Activated CD4-positive, alpha-beta T cell treated with anti-CD3 and anti-CD28 coated beads for 36 hours (primary cell): ENCODE measurements at regions not wholly inside any gene's neighbourhood (a gene's known extent, or its start where the extent isn't known, plus 50 kb on each side); places are given as distances from the start of the nearest gene placed in this dataset.
"Not testable (repeated sequence)": the region's sequence is repeated elsewhere in the genome, so short reads cannot be mapped to it uniquely, and the experiment has no call there.

Experiments
- ATAC-seq: fragments of 200-7000 bp; cut with Tn5 transposase; one replicate; pipeline ENCODE4 v1.10.0; 2021; ENCODE audit warnings: mild to moderate bottlenecking, moderate library complexity
- CTCF ChIA-PET: fragments of 350-600 bp; sonication (Branson Sonifier 250); formaldehyde crosslinking; loops from one replicate; lab custom pipeline; 2021; ENCODE audit warnings: antibody characterized with exemption; lab: Charles Lee
- POLR2A ChIA-PET: fragments of 350-600 bp; sonication (Branson Sonifier 250); formaldehyde crosslinking; loops from one replicate; lab custom pipeline; 2021; ENCODE audit warnings: antibody characterized with exemption, inconsistent platforms; lab: Charles Lee
- DNase-seq: peaks from one replicate; pipeline ENCODE4 v3.0.0-alpha.2; 2020
- H3K27ac Mint-ChIP-seq: one replicate; pipeline ENCODE4 v1.8.0; 2021; ENCODE audit warnings: mixed read lengths
- H3K27me3 Mint-ChIP-seq: one replicate; pipeline ENCODE4 v1.8.0; 2021; ENCODE audit warnings: mixed read lengths
- H3K36me3 Mint-ChIP-seq: one replicate; pipeline ENCODE4 v1.8.0; 2021; ENCODE audit warnings: low read depth, mixed read lengths
- H3K4me1 Mint-ChIP-seq: one replicate; pipeline ENCODE4 v1.8.0; 2021; ENCODE audit warnings: mixed read lengths
- H3K4me3 Mint-ChIP-seq: one replicate; pipeline ENCODE4 v1.8.0; 2021; ENCODE audit warnings: mild to moderate bottlenecking, moderate library complexity, mixed read lengths
- H3K9me3 Mint-ChIP-seq: one replicate; pipeline ENCODE4 v1.8.0; 2021; ENCODE audit warnings: low read depth, mixed read lengths
- intact Hi-C, 2 experiments: fragments of 100-400 bp; cut with DNase I in 1 of 2; cut with micrococcal nuclease in 1 of 2; formaldehyde crosslinking; loops; one replicate each; pipeline versions ENCODE4 v1.14.2 to v1.15.1; 2022 to 2024; cut with DNase I, micrococcal nuclease

DNA sequence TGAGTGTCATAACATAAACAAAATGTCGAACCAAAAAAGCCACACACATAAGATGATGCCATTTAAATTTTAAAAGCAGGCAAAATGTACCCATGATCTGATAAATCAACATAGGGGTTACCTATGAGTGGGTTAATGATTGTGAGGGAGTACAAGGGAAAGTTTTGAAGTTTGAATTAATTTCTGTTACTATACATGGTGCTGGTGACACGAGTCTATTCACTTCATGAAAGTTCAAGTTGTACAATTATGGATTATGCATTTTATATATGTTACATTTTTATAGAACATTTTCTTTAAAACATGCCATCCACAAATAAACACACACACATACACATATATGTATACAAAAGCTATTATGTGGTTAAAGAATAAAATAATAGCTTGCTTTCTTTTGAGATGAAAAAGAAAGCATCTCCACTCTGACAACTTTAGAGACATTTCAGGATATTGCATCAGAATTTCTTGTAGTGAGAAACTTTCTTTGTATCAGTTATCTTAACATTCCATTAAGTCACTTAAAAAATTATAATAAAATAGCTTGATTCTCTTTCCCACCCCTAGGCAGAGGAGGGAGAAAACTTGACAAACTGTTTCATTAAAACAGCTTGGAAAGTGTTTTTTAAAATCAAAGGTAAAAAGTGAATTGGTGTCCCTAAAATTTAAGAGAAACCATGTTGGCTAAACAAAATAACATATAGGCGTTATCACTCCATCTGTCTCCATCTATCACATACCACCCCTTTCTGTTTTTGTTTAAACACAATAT lies 891.8 kb upstream of the NDST4 start:
- ChIA-PET POLR2A (no interaction called here), CTCF (no interaction called here)
- DNase-seq = no peak
- intact Hi-C loops = no loop called here
- no peak overlapping the region for H3K4me3 Mint-ChIP-seq
- ATAC-seq = no peak
- no peaks in the 10 kb centered on the region for H3K27me3 Mint-ChIP-seq
- no peaks in the 10 kb centered on the region for H3K9me3 Mint-ChIP-seq
- no peaks in the 10 kb centered on the region for H3K36me3 Mint-ChIP-seq
- H3K27ac Mint-ChIP-seq = peak overlapping the region; percentile 66
- no peaks in the 10 kb centered on the region for H3K4me1 Mint-ChIP-seq

DNA sequence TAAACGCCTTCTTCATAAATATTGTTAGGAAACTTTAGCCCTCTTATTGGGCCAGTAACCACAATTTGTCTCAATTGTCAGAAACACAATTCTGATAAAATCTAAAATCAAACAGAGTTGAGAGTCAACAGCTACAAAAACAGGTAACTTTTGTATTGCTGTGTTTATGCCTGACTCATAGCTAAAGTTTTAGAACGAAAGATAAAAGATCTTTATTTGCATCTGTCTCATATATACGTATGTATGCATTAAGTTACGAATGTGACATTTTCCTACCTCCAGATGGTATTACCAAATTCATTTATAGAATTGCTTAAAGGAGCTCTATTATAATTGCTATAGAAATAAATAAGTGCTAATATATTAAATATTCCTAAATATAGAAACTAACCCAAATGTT lies 887.9 kb upstream of the NDST4 start:
- H3K4me3 Mint-ChIP-seq = no peak overlapping the region
- ChIA-PET CTCF (no interaction called here), POLR2A (no interaction called here)
- no peak overlapping the region for H3K27ac Mint-ChIP-seq
- ATAC-seq (no peak), DNase-seq (no peak)
- no peaks in the 10 kb centered on the region for H3K4me1 Mint-ChIP-seq
- H3K9me3 Mint-ChIP-seq = no peaks in the 10 kb centered on the region
- H3K36me3 Mint-ChIP-seq = no peaks in the 10 kb centered on the region
- intact Hi-C loops = no loop called here
- no peaks in the 10 kb centered on the region for H3K27me3 Mint-ChIP-seq

DNA sequence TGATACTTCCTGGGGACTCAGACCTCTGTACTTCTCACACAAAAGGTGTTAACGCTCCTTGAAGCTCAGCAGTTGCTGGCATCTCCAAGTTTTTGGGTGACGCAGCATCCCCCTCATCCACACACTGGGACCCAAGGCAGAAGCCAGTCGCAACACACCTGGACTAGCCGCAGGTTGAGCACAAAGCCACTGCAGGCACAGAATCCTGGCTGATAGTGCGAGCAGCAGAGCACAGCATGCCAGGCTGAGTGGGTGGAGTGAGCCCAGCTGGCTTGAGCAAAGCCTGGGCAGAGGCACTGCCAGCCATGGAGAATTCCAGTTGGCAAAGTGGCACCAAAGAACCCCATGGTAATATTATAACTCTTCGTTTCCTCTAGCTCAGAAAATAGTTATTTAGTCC lies 873.2 kb upstream of the NDST4 start:
- DNase-seq (no peak), ATAC-seq (no peak)
- no peaks in the 10 kb centered on the region for H3K9me3 Mint-ChIP-seq
- CTCF ChIA-PET = no interaction called here
- POLR2A ChIA-PET = no interaction called here
- intact Hi-C loops = no loop called here
- no peak overlapping the region for H3K27ac Mint-ChIP-seq
- H3K4me1 Mint-ChIP-seq = no peaks in the 10 kb centered on the region
- H3K4me3 Mint-ChIP-seq = no peak overlapping the region
- no peaks in the 10 kb centered on the region for H3K27me3 Mint-ChIP-seq
- H3K36me3 Mint-ChIP-seq = no peaks in the 10 kb centered on the region

DNA sequence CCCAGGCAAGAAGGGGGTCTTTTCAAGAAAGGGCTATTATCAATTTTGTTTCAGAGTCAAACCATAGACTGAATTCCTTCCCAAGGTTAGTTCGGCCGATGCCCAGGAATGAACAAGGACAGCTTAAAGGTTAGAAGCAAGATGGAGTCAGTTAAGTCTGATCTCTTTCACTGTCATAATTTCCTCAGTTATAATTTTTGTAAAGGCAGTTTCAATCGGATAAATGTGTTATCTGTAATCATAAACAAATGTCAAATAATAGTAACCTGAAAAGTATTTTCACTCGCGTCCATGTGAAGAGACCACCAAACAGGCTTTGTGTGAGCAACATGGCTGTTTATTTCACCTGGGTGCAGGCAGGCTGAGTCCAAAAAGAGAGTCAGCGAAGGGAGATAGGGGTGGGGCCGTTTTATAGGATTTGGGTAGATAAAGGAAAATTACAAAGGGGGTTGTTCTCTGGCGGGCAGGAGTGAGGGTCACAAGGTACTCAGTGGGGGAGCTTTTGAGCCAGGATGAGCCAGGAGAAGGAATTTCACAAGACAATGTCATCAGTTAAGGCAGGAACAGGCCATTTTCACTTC lies 862.1 kb upstream of the NDST4 start:
- H3K9me3 Mint-ChIP-seq, CTCF ChIA-PET, H3K4me3 Mint-ChIP-seq, ATAC-seq, H3K4me1 Mint-ChIP-seq, H3K36me3 Mint-ChIP-seq, H3K27ac Mint-ChIP-seq, H3K27me3 Mint-ChIP-seq, DNase-seq, POLR2A ChIA-PET, intact Hi-C loops: not testable (repeated sequence)

DNA sequence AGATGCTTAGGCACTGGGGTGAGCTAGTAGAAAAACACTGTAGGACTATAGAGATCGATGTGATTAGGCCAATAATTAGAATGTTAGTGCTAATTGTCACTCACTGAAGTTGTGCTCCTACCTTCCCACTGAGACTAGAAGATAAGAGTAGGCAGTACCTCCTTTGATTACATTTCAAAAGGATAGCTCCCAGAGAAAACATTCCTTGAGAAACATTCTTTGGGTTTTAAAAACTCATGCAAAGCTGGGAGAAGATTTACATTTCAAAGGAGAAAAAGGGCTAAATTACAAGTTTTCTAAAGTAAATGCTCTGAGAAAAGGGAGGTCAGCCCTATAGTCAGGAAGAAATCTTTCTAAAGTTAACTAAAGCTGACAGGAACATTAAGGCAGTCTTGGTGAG lies 860.3 kb upstream of the NDST4 start:
- DNase-seq (no peak), ATAC-seq (no peak)
- H3K9me3 Mint-ChIP-seq = no peaks in the 10 kb centered on the region
- no peaks in the 10 kb centered on the region for H3K27me3 Mint-ChIP-seq
- H3K27ac Mint-ChIP-seq = no peak overlapping the region
- H3K36me3 Mint-ChIP-seq = no peaks in the 10 kb centered on the region
- H3K4me1 Mint-ChIP-seq = no peaks in the 10 kb centered on the region
- intact Hi-C loops = no loop called here
- H3K4me3 Mint-ChIP-seq = no peak overlapping the region
- POLR2A ChIA-PET = no interaction called here
- CTCF ChIA-PET = no interaction called here

DNA sequence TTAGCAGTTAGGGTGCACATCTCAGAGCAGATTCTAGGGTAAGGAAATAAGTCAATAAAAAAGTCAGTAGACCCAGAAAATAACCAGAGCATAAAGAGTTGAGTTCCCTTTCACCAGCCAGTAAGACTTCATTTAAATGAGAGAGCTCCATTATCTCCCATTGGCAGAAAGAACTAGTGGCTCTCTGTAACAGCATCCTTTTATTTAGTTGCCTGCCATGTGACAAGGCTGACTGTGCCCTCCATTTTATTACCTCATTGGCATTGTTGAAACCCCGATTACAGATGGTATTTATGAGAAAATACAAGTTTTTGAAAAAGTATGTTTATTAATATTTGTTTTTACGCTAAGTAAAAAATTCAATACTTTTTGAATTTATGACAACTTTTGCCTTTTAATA lies 859.5 kb upstream of the NDST4 start:
- POLR2A ChIA-PET = no interaction called here
- CTCF ChIA-PET = no interaction called here
- Mint-ChIP-seq H3K9me3 (no peaks in the 10 kb centered on the region), H3K27ac (no peak overlapping the region), H3K27me3 (no peaks in the 10 kb centered on the region), H3K4me1 (no peaks in the 10 kb centered on the region), H3K36me3 (no peaks in the 10 kb centered on the region), H3K4me3 (no peak overlapping the region)
- intact Hi-C loops = no loop called here
- no peak for ATAC-seq
- DNase-seq = no peak

DNA sequence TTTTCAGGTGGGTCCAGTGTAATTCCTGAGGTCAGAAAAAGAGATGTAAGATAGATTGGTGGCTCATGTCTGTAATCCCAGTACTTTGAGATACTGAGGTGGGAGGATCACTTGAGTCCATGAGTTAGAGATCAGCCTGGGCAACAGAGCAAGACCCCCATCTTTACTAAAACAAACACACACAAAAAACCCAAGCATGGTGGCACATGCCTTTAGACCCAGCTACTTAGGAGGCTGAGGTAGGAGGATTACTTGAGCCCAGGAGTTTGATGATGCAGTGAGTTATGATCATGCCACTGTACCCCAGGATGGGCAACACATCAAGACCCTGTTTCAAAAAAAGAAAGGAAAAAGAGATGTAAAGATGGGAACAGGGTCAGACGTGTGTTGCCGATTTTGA lies 857.4 kb upstream of the NDST4 start:
- POLR2A ChIA-PET = no interaction called here
- CTCF ChIA-PET = no interaction called here
- Mint-ChIP-seq H3K9me3 (no peaks in the 10 kb centered on the region), H3K4me1 (no peaks in the 10 kb centered on the region), H3K4me3 (no peak overlapping the region), H3K27me3 (no peaks in the 10 kb centered on the region), H3K27ac (no peak overlapping the region), H3K36me3 (no peaks in the 10 kb centered on the region)
- ATAC-seq (no peak), DNase-seq (no peak)
- intact Hi-C loops = no loop called here

DNA sequence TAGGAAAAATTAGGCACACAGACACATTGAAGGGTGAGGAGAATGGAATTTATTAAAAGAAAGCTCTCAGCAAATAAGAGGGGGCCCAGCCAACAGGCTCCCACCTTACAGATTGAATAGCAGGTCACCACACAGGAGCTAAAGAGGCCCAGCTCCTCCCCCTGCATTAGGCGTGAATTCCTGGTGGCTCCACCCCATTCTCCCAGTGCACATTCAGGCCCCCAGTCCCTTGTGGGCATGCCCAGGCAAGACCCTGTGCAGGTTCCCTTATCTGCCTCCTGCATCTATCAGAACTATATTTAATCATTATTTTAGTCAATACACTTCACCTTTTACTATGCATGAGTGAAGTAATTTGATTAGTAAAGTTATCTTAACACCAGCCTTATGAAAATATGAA lies 856.3 kb upstream of the NDST4 start:
- Mint-ChIP-seq H3K36me3 (no peaks in the 10 kb centered on the region), H3K4me1 (no peaks in the 10 kb centered on the region), H3K4me3 (no peak overlapping the region), H3K27me3 (no peaks in the 10 kb centered on the region), H3K9me3 (no peaks in the 10 kb centered on the region), H3K27ac (no peak overlapping the region)
- intact Hi-C loops = no loop called here
- DNase-seq (no peak), ATAC-seq (no peak)
- ChIA-PET POLR2A (no interaction called here), CTCF (no interaction called here)

DNA sequence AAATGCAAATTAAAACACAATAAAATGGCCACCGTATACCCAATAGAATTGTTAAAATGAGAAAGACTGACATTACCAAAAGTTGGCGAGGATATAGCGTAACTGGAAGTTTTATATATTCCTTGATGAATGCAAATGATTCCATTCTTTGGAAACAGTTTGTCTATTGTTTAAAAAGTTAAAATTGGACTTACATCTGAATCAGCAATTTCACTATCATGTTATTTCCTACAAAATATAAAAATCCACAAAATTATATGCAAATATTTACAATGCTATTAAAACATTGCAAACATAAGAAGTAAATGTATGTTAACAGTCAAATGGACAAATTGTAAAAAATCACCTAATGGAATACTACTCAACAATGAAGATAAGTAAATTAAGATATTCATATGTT lies 852.2 kb upstream of the NDST4 start:
- no peak for ATAC-seq
- DNase-seq = no peak
- no peaks in the 10 kb centered on the region for H3K4me1 Mint-ChIP-seq

DNA sequence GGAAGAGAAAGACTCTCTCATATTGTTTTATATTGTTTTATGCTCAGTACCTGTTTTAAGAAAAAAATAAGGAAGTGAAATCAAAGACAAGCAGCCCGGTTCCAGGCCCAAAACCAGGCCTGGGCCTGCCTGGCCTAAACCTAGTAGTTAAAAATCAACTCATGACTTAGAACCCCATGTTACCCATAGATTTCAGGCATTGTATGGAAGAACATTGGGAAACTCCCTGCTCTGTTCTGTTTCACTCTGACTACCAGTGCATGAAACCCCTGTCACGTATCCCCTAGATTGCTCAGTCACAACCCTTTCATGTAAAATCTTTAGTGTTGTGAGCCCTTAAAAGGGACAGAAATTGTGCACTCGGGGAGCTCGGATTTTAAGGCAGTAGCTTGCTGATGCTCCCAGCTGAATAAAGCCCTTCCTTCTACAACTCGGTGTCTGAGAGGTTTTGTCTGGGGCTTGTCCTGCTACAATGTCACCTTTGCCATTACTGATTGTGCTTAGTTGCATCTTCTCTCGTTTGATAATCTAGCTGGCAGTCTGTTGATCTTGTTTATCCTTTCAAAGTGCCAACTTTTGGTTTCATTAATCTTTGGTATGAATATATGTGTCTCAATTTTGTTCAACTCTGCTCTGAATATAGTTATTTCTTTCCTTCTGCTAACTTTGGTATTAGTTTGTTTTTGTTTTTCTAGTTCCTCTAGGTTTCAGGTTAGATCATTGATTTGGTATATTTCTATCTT lies 842.8 kb upstream of the NDST4 start:
- H3K27ac Mint-ChIP-seq, ATAC-seq, intact Hi-C loops: not testable (repeated sequence)

More for the DNA sequence above, 852.2 kb upstream of the NDST4 start:
- intact Hi-C loops = no loop called here
- Mint-ChIP-seq H3K9me3 (no peaks in the 10 kb centered on the region), H3K4me3 (no peak overlapping the region), H3K27ac (no peak overlapping the region), H3K27me3 (no peaks in the 10 kb centered on the region), H3K36me3 (no peaks in the 10 kb centered on the region)
- ChIA-PET POLR2A (no interaction called here), CTCF (no interaction called here)

DNA sequence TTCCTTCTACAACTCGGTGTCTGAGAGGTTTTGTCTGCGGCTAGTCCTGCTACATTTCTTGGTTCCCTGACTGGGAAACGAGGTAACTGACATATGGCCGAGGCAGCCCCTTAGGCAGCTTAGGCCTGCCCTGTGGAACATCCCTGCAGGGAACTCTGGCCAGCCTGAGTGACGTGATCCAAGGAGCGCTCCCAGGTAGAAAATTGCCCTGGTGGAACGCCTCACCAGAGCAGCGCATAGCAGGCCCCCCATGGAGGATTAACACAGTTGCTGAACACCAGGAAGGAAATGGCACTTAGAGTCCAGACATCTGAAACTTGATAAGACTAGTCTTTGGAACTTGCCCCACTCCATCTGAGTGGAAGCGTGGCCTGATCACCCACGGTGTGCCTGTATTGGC lies 837.4 kb upstream of the NDST4 start:
- POLR2A ChIA-PET = no interaction called here
- DNase-seq = no peak
- Mint-ChIP-seq H3K27ac (no peak overlapping the region), H3K36me3 (no peaks in the 10 kb centered on the region), H3K27me3 (no peaks in the 10 kb centered on the region), H3K4me1 (peaks cover 2% of the 10 kb centered on the region), H3K4me3 (no peak overlapping the region), H3K9me3 (no peaks in the 10 kb centered on the region)
- ATAC-seq = no peak
- intact Hi-C loops = no loop called here
- CTCF ChIA-PET = no interaction called here

More for the DNA sequence above, 842.8 kb upstream of the NDST4 start:
- DNase-seq, H3K36me3 Mint-ChIP-seq, POLR2A ChIA-PET, CTCF ChIA-PET, H3K4me3 Mint-ChIP-seq, H3K9me3 Mint-ChIP-seq, H3K27me3 Mint-ChIP-seq, H3K4me1 Mint-ChIP-seq: not testable (repeated sequence)
